NCI-H524 (cell line): ENCODE measurements at regions not wholly inside any gene's neighbourhood (a gene's known extent, or its start where the extent isn't known, plus 50 kb on each side); places are given as distances from the start of the nearest gene placed in this dataset.
"Not testable (repeated sequence)": the region's sequence is repeated elsewhere in the genome, so short reads cannot be mapped to it uniquely, and the experiment has no call there.

Experiments used
- DNase-seq, 2 experiments: peaks; one replicate each; lab custom pipeline; 2025; lab: John Stamatoyannopoulos, UW

DNA sequence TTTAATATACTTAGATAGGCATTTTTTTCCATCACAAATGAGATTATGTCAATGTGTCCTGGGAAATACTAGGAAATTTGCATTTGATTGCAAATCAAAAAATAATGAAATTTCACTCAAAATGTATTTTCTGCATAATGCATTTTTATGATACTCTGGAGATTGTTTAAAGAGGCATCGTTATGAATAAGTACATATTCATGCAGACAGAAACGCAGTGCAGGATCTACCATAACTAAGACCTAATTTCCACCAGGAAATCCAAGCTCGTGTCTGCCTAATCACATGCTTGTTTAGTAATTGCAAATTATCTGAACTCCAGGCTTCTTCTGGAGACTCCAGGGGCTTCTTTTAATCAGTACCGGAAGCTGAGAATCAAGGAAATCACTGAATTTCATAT lies 163.5 kb upstream of the MXRA5 start:
- DNase-seq: no peak

DNA sequence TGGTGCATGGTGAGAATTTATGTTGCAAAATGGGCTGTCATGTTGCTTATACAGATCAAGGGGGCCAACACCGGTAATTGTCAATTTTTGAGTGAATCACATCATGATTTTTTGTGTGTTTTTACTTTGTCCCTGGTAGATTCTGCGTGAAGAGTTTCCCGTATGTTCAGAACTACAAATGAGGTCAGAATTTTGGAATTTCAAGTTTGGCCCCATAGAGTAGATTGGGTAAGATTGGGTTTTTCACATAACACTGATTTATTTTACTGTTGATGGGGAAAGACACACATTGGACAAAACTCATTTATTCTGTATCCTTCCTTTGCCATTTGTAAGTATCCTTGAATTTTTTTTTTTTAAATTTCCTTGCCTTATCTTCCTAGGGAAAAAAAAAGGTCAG lies 158.5 kb upstream of the MXRA5 start:
- DNase-seq: no peak

- DNase-seq: peak; percentile 70 to 88
Observed at GRCh38 chrX:3501833-3502535, 155.5 kb upstream of the MXRA5 start.

GRCh38 chrX:3495836-3496769 lies 149.7 kb upstream of the MXRA5 start:
- not testable (repeated sequence) for DNase-seq

DNA sequence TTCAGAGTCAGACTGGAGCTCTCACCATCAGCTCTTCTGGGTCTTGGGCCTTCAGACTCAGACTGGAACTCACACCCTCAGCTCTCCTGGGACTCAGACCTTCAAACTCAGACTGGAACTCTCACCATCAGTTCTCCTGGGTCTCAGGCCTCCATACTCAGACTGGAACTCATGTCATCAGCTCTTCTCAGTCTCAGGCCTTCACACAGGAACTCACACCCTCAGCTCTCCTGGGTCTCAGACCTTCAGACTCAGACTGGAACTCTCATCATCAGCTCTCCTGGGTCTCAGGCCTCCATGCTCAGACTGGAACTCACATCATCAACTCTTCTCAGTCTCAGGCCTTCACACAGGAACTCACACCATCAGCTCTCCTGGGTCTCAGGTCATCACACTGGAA lies 147.2 kb upstream of the MXRA5 start:
- no peak for DNase-seq

- DNase-seq: no peak
Observed at GRCh38 chrX:3485727-3486126, 139.3 kb upstream of the MXRA5 start.

- DNase-seq: no peak
Observed at GRCh38 chrX:3479026-3479425, 132.6 kb upstream of the MXRA5 start.

- DNase-seq: no peak
Observed at GRCh38 chrX:3476973-3477372, 130.5 kb upstream of the MXRA5 start.

GRCh38 chrX:3470211-3470679 lies 123.8 kb upstream of the MXRA5 start:
- DNase-seq: not testable (repeated sequence)

- DNase-seq: no peak
Observed at GRCh38 chrX:3468031-3468430, 121.6 kb upstream of the MXRA5 start.

GRCh38 chrX:3465017-3465416 lies 118.6 kb upstream of the MXRA5 start:
- DNase-seq: no peak

GRCh38 chrX:3462166-3462508 lies 115.7 kb upstream of the MXRA5 start:
- DNase-seq: no peak

DNA sequence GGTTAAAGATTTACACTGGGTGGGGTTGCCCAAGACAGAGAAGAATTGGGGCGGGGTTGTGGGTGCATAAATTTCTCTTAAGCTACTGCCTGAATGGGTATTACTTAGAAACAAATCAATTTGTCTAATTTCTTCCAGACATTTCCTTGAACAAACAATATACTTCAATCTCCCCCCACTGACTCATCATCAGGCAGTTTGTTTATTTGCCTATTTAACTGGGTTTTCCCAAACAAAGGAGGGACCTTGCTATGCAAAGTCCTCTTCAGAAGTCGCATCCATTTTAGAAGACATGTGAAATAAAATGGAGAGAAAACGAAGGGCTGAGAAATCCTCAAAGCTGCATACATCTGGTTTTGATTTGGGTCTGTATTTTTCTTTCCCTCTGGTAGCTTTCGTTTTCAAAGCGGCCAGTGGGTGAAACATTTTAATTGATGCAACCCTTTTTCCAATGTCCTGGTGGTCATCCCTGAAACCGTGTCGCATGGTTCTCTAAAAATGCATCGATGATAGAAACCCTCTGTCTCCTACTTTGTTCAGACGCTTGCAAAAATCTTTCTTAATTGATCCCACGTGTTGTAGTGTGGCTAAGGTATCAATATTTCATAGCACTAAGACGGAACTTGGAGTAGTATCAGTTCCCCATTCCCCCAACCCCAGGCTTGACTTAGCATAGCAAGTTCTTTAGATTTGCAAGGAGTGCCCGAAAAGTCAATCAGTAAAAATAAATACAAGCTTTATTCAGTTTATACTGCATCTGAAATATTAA lies 115.1 kb upstream of the MXRA5 start:
- DNase-seq: no peak

DNA sequence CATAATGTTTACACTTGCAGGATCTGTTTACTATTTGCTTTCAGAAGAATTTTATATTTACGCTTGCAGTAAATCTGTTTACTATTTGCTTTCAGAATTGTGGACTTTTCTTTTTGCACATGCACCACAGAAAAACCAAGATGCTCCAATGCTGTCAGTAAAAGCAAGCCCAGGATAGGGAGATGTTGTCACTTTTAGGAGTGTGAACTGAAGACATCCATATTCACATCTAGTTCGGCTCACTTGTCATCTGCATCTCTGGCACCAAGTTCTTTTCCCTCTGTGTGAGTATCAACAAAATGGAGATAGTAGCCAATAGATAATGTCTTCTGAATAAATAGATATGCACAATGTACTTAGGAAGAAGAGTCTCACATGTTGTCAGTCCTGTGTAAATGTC lies 109.3 kb upstream of the MXRA5 start:
- no peak for DNase-seq

DNA sequence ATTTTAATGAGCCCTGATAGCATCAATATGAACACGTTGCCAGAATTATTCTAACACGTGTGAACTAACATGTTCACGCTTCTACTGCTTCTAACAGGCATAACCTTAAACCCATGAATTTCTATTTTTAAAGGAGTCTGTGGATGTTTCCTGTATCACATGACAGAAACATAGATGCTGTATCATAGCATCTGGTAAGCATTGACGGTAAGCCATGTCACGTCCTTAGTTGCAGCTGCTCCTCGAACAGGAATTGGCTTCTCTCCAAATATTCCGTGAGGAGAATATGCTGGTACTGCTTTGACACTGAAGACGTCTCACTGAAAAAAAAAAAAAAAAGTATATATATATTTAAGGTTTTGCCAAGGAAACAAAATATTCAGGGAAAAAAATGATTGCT lies 105.1 kb upstream of the MXRA5 start:
- peak; percentile 29 to 83 for DNase-seq

DNA sequence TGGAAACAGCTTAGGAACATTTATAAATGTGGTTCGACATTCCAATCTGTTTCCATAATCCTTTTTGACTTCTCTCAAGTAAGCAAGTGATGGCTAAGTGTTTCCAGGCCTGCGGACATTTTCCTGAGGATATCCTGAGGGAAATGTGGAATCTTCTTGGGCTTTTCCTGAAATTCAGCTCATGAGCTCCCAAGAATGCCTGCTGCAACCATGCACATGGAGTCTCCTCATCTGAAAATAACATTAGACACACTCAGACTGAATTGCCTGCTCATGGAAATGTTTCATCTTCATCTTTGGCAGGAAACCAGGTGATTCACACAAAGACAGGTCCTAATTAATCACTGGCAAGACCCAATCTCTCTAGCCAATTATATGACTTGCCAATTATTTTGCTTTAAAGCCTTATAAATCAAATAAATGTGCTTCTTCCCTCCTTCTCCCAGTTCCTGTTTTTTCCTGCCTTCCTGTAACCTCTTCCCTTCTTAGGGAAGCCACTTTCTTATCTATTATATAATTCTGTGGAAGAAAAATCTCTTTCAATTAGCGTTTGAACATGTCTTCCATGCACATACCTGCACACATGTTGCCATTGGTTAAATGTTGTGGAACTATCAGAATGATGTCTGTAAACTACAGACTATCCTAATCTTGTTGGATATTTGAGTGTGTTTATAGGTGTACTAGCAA lies 104.6 kb upstream of the MXRA5 start:
- no peak for DNase-seq

- DNase-seq: no peak
Observed at GRCh38 chrX:3449287-3449686, 102.8 kb upstream of the MXRA5 start.

- no peak for DNase-seq
Observed at GRCh38 chrX:3448563-3448962, 102.1 kb upstream of the MXRA5 start.

DNA sequence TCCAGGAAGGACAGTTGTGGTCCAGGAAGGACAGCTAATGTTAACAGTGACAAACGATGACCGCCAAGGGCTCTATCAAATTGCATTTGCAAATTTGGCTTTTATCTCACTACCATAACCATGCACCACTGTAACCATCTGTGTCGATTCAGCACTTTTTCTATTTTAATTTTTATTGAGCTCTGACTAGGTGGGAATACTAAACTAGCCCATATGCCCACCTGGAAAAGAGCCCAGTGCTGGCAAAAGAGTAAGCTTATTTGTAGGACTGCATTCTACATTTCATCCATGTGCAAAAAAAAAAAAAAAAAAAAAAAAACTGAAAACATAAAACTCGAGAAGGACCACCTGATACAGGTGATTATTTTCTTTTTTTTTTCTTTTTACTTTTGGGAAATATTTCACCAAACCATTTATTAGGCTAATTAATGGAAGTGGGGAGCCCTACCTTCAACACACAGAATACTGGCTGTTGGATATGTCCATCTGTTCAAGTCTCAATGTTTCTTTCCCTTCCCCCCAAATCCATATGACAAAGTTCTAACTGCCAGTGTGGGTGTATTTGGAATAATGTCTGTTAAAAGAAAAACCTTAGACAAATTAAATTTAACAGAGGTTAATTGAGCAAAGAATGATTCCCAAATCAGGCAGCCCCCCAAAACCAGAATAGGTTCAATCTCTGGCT lies 99.5 kb upstream of the MXRA5 start:
- peak; percentile 70 to 80 for DNase-seq

DNA sequence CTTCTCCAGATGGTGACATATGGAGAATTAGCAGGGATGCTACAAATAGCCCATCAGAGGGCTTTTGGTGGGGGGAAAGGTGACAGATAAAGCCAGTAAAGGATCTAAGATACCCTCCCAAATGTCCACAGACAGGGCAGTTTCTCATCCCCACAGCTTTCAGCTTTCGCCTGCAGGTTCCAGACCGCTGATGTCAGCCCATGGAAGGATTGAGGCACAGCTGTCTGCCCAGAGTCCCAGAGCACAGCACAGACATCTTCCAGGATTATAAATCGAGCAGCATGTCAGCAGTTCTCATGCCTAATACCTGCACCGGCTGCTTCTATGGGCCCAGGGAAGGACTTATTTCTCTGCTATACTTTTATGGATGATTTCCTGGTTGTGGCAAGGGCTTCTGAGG lies 96.7 kb upstream of the MXRA5 start:
- peak; percentile 91 to 98 for DNase-seq

DNA sequence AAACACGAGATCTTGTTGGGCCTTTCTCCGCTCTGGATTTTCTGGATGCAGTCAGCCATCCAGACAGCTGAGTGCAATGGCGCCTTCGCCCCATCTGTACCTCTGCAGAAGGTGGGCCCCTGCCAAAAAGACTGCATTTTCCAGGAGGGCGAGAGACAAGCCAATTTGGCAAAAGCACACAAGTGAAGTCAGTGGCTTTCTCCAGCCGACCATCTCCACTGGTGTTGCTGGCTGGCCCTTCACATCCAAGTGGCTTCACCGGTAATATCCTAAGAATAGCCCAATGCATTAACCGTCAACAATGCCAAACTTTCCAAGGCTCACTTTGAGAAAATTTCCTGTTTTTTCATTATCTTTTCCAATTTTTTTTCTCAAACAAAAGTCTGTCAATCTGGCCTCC lies 96.2 kb upstream of the MXRA5 start:
- peak; percentile 46 to 75 for DNase-seq
